Colonic mucosa (tissue), 4 donors: ENCODE measurements at regions not wholly inside any gene's neighbourhood (a gene's known extent, or its start where the extent isn't known, plus 50 kb on each side); places are given as distances from the start of the nearest gene placed in this dataset.

Experiments
- DNase-seq: peaks from one replicate; pipeline ENCODE4 v3.0.0-alpha.2; 2020
- H3K27ac ChIP-seq: fragments of 200-600 bp; one replicate; pipeline ENCODE4 v1.8.0; 2021
- H3K27me3 ChIP-seq: fragments of 200-600 bp; one replicate; pipeline ENCODE4 v1.8.0; 2021
- H3K36me3 ChIP-seq: fragments of 200-600 bp; one replicate; pipeline ENCODE4 v1.8.0; 2021
- H3K4me1 ChIP-seq: fragments of 200-600 bp; one replicate; pipeline ENCODE4 v1.8.0; 2021; ENCODE audit warnings: mild to moderate bottlenecking
- H3K4me3 ChIP-seq: fragments of 200-600 bp; one replicate; pipeline ENCODE4 v1.8.0; 2021
- H3K9ac ChIP-seq, 2 donors: one replicate each; pipeline ENCODE4 v1.7.0; 2013; ENCODE audit warnings: control low read depth in 2 of 2, low read depth in 2 of 2, low read length in 2 of 2
- H3K9me3 ChIP-seq: fragments of 200-600 bp; one replicate; pipeline ENCODE4 v1.8.0; 2021
- CTCF ChIP-seq: fragments of 200-600 bp; IDR thresholded peaks from one replicate; pipeline ENCODE4 v1.8.0; 2022; ENCODE audit warnings: antibody characterized with exemption, mild to moderate bottlenecking
- intact Hi-C: fragments of 100-400 bp; cut with DNase I; formaldehyde crosslinking; loops from one replicate; pipeline ENCODE4 v1.14.1; 2022
- donor health status: healthy.
- donor health status: DM: no; HTN: no; CAD: no.
- donor health status: DM: no; HTN: no; CAD: no.

- Histone ChIP-seq H3K9me3 (no peaks in the 10 kb centered on the region), H3K36me3 (no peaks in the 10 kb centered on the region), H3K27ac (no peak overlapping the region), H3K4me1 (no peaks in the 10 kb centered on the region), H3K27me3 (no peaks in the 10 kb centered on the region), H3K9ac (no peak overlapping the region), H3K4me3 (no peak overlapping the region)
- no peak for TF ChIP-seq CTCF
- DNase-seq = no peak
- intact Hi-C loops = no loop called here
Observed at GRCh38 chr18:38810789-38811188, 1245.2 kb upstream of the CELF4 start.

GRCh38 chr18:38807915-38808314 is 1242.3 kb upstream of the CELF4 start:
- no peaks in the 10 kb centered on the region for H3K36me3 ChIP-seq
- no peak for TF ChIP-seq CTCF
- no peak overlapping the region for H3K4me3 ChIP-seq
- no peak overlapping the region for H3K27ac ChIP-seq
- no peaks in the 10 kb centered on the region for H3K4me1 ChIP-seq
- H3K9ac ChIP-seq = no peak overlapping the region
- DNase-seq = no peak
- H3K9me3 ChIP-seq = no peaks in the 10 kb centered on the region
- no peaks in the 10 kb centered on the region for H3K27me3 ChIP-seq
- intact Hi-C loops = no loop called here

GRCh38 chr18:38805256-38805655 is 1239.7 kb upstream of the CELF4 start:
- DNase-seq = no peak
- no peaks in the 10 kb centered on the region for H3K9me3 ChIP-seq
- no peaks in the 10 kb centered on the region for H3K4me1 ChIP-seq
- no peak overlapping the region for H3K9ac ChIP-seq
- H3K4me3 ChIP-seq = no peak overlapping the region
- intact Hi-C loops = no loop called here
- no peaks in the 10 kb centered on the region for H3K27me3 ChIP-seq
- H3K27ac ChIP-seq = no peak overlapping the region
- no peaks in the 10 kb centered on the region for H3K36me3 ChIP-seq
- no peak for TF ChIP-seq CTCF

- no peak for DNase-seq
- H3K36me3 ChIP-seq = no peaks in the 10 kb centered on the region
- TF ChIP-seq CTCF = no peak
- no peak overlapping the region for H3K4me3 ChIP-seq
- H3K27me3 ChIP-seq = no peaks in the 10 kb centered on the region
- H3K27ac ChIP-seq = no peak overlapping the region
- no peaks in the 10 kb centered on the region for H3K9me3 ChIP-seq
- H3K4me1 ChIP-seq = no peaks in the 10 kb centered on the region
- H3K9ac ChIP-seq = no peak overlapping the region
- intact Hi-C loops = no loop called here
Observed at GRCh38 chr18:38801640-38802039, 1236.0 kb upstream of the CELF4 start.

- intact Hi-C loops = no loop called here
- H3K9ac ChIP-seq = no peak overlapping the region
- H3K27me3 ChIP-seq = no peaks in the 10 kb centered on the region
- H3K4me1 ChIP-seq = no peaks in the 10 kb centered on the region
- no peak for TF ChIP-seq CTCF
- no peak overlapping the region for H3K27ac ChIP-seq
- no peak overlapping the region for H3K4me3 ChIP-seq
- H3K9me3 ChIP-seq = no peaks in the 10 kb centered on the region
- H3K36me3 ChIP-seq = no peaks in the 10 kb centered on the region
- DNase-seq = no peak
Observed at GRCh38 chr18:38796762-38797161, 1231.2 kb upstream of the CELF4 start.

GRCh38 chr18:38792731-38793130 is 1227.1 kb upstream of the CELF4 start:
- no peak overlapping the region for H3K27ac ChIP-seq
- intact Hi-C loops = no loop called here
- H3K9me3 ChIP-seq = no peaks in the 10 kb centered on the region
- no peak for TF ChIP-seq CTCF
- no peak for DNase-seq
- H3K4me1 ChIP-seq = no peaks in the 10 kb centered on the region
- H3K4me3 ChIP-seq = no peak overlapping the region
- H3K27me3 ChIP-seq = no peaks in the 10 kb centered on the region
- H3K36me3 ChIP-seq = no peaks in the 10 kb centered on the region
- H3K9ac ChIP-seq = no peak overlapping the region
